ENCODE measurements at regions not wholly inside any gene's neighbourhood (a gene's known extent, or its start where the extent isn't known, plus 50 kb on each side); places are given as distances from the start of the nearest gene placed in this dataset.

GRCh38 chr4:162957521-162958143 is 209.1 kb downstream of the NAF1 start:
- Histone ChIP-seq H3K36me3 (no peaks in the 10 kb centered on the region), H3K27ac (no peak overlapping the region), H3K4me3 (no peak overlapping the region), H3K27me3 (no peaks in the 10 kb centered on the region), H3K9me3 (no peaks in the 10 kb centered on the region), H3K4me1 (ENCODE audit: insufficient read depth) (no peaks in the 10 kb centered on the region)
- TF ChIP-seq CTCF (IDR thresholded peaks at IDR 0.05) (no peak), EP300 (IDR thresholded peaks at IDR 0.05) (no peak), POLR2A (IDR thresholded peaks at IDR 0.05) (no peak)
- WGBS, 3 donors = 74 to 83% (median 82%) methylated on average over 3 of the region's 3 CpGs
- no peak for DNase-seq
- intact Hi-C loops (cut with DNase I) = no loop called here

GRCh38 chr4:162954976-162955375 is 211.7 kb downstream of the NAF1 start:
- intact Hi-C loops (cut with DNase I) = no loop called here
- WGBS, 3 donors = 62 to 78% (median 68%) methylated on average over 2 of the region's 2 CpGs

GRCh38 chr4:162952232-162952631 is 214.5 kb downstream of the NAF1 start:
- H3K9me3 ChIP-seq = no peaks in the 10 kb centered on the region
- H3K27ac ChIP-seq = no peak overlapping the region
- no peaks in the 10 kb centered on the region for H3K36me3 ChIP-seq
- DNase-seq = no peak
- 74 to 89% (median 81%) methylated on average over 3 of the region's 3 CpGs for WGBS, 3 donors
- no peak for TF ChIP-seq POLR2A (IDR thresholded peaks at IDR 0.05)
- no peak for TF ChIP-seq CTCF (IDR thresholded peaks at IDR 0.05)
- TF ChIP-seq EP300 (IDR thresholded peaks at IDR 0.05) = no peak
- intact Hi-C loops (cut with DNase I) = no loop called here
- no peaks in the 10 kb centered on the region for H3K27me3 ChIP-seq
- no peaks in the 10 kb centered on the region for H3K4me1 ChIP-seq (ENCODE audit: insufficient read depth)
- no peak overlapping the region for H3K4me3 ChIP-seq

More at GRCh38 chr4:162954976-162955375, 211.7 kb downstream of the NAF1 start:
- no peak overlapping the region for H3K27ac ChIP-seq
- H3K4me1 ChIP-seq (ENCODE audit: insufficient read depth) = no peaks in the 10 kb centered on the region
- DNase-seq = no peak
- H3K9me3 ChIP-seq = no peaks in the 10 kb centered on the region
- TF ChIP-seq POLR2A (IDR thresholded peaks at IDR 0.05) = no peak
- no peak for TF ChIP-seq EP300 (IDR thresholded peaks at IDR 0.05)
- TF ChIP-seq CTCF (IDR thresholded peaks at IDR 0.05) = no peak
- H3K4me3 ChIP-seq = no peak overlapping the region
- H3K27me3 ChIP-seq = no peaks in the 10 kb centered on the region
- no peaks in the 10 kb centered on the region for H3K36me3 ChIP-seq

GRCh38 chr4:162945713-162946112 is 221.0 kb downstream of the NAF1 start:
- H3K4me1 ChIP-seq (ENCODE audit: insufficient read depth) = no peaks in the 10 kb centered on the region
- no peak overlapping the region for H3K27ac ChIP-seq
- TF ChIP-seq POLR2A (IDR thresholded peaks at IDR 0.05) = no peak
- no peak for TF ChIP-seq EP300 (IDR thresholded peaks at IDR 0.05)
- H3K9me3 ChIP-seq = no peaks in the 10 kb centered on the region
- no peaks in the 10 kb centered on the region for H3K27me3 ChIP-seq
- intact Hi-C loops (cut with DNase I) = no loop called here
- H3K36me3 ChIP-seq = no peaks in the 10 kb centered on the region
- no peak for DNase-seq
- no peak overlapping the region for H3K4me3 ChIP-seq

- no peaks in the 10 kb centered on the region for H3K36me3 ChIP-seq
- no peak overlapping the region for H3K4me3 ChIP-seq
- intact Hi-C loops (cut with DNase I) = no loop called here
- H3K4me1 ChIP-seq (ENCODE audit: insufficient read depth) = no peaks in the 10 kb centered on the region
- 0 to 93% (median 76%) methylated on average over 1 of the region's 1 CpG for WGBS, 3 donors
- no peaks in the 10 kb centered on the region for H3K27me3 ChIP-seq
- DNase-seq = no peak
- no peaks in the 10 kb centered on the region for H3K9me3 ChIP-seq
- TF ChIP-seq POLR2A (IDR thresholded peaks at IDR 0.05) = no peak
- TF ChIP-seq CTCF (IDR thresholded peaks at IDR 0.05) = no peak
- TF ChIP-seq EP300 (IDR thresholded peaks at IDR 0.05) = no peak
- no peak overlapping the region for H3K27ac ChIP-seq
These were observed 223.4 kb downstream of the NAF1 start for GRCh38 chr4:162943263-162943662.
